ENCODE measurements at regions not wholly inside any gene's neighbourhood (a gene's known extent, or its start where the extent isn't known, plus 50 kb on each side); places are given as distances from the start of the nearest gene placed in this dataset.

DNA sequence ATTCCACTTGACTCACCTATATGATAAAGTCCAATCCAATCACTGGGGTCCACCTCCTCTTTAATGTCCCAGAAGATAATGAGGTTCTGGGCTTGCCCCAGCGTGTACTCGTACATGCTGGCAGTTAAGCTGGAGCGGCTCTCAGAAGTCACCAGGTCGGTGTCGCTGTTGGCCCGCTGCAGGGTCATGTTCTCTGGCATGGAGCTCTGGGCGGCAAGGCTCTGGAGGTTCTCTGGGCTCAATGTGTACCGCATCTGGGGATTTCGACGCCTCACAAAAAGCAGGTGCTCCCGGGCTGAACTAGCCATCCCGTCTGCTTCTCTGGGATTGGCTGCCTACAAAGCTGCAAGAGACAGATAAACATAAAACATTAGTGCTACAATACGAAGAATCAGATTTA is 206.4 kb upstream of the CCDC150 start:
- no peak for DNase-seq (ENCODE audit: extremely low spot score)
- TF ChIP-seq, protein P1, sequence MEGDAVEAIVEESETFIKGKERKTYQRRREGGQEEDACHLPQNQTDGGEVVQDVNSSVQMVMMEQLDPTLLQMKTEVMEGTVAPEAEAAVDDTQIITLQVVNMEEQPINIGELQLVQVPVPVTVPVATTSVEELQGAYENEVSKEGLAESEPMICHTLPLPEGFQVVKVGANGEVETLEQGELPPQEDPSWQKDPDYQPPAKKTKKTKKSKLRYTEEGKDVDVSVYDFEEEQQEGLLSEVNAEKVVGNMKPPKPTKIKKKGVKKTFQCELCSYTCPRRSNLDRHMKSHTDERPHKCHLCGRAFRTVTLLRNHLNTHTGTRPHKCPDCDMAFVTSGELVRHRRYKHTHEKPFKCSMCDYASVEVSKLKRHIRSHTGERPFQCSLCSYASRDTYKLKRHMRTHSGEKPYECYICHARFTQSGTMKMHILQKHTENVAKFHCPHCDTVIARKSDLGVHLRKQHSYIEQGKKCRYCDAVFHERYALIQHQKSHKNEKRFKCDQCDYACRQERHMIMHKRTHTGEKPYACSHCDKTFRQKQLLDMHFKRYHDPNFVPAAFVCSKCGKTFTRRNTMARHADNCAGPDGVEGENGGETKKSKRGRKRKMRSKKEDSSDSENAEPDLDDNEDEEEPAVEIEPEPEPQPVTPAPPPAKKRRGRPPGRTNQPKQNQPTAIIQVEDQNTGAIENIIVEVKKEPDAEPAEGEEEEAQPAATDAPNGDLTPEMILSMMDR (IDR thresholded peaks at IDR 0.05; ENCODE audit: control extremely low read depth, extremely low read depth, low read depth, missing control alignments) = no peak
- ChIA-PET POLR2A (no interaction called here), CTCF (interaction anchor here (1.0 to 5.0 kb wide), 10 partner anchors 8 to 157 kb away, joined by 3 to 36 read pairs (median 3); no protein-coding TSS in a partner anchor)

DNA sequence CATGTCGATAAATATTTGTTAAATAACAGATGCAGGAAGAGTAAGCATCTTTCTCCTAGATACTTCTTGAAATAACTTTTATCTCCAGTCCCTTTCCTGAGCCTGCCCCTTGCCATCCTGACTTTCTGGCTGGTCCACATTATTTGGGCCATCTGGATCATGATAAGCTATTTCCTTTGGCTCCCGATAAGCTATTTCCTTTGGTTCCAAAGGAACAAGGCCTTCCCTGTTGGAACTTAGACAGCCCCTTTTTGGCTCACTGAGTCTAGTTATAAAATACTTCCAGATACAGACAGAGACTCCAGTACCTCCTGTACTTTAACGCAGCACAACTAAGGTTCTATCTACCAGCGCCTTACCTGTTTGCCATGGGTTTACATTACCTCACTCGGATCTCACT is 205.3 kb upstream of the CCDC150 start:
- TF ChIP-seq, protein P1 (IDR thresholded peaks at IDR 0.05; ENCODE audit: control extremely low read depth, extremely low read depth, low read depth, missing control alignments) = no peak
- POLR2A ChIA-PET = no interaction called here
- CTCF ChIA-PET = interaction anchor here (1.2 to 5.0 kb wide), 6 partner anchors 12 to 54 kb away, joined by 3 to 36 read pairs (median 4); no protein-coding TSS in a partner anchor
- DNase-seq (ENCODE audit: extremely low spot score) = no peak

DNA sequence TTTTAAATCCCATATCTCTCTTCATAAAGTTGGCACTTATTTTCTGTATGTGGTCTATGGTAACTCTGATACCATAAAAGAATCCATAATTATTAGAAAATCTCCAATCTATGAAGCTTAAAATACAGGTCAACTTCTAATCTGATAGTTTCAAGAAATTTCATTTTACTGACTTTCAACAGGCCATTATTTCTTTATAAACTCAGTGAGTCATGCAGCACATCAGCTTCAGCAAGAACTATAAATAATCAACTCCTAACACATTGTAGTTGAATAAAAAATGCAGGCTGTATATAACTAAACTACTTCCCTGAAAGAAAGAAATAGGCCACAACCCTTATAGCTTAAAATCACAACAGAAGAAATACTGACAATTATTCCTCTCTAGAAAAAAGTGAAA is 204.3 kb upstream of the CCDC150 start:
- ChIA-PET CTCF (interaction anchor here (1.3 to 5.0 kb wide), 6 partner anchors 13 to 97 kb away, joined by 4 to 36 read pairs (median 6); no protein-coding TSS in a partner anchor), POLR2A (no interaction called here)
- TF ChIP-seq, protein P1 (IDR thresholded peaks at IDR 0.05; ENCODE audit: control extremely low read depth, extremely low read depth, low read depth, missing control alignments) = no peak
- no peak for DNase-seq (ENCODE audit: extremely low spot score)

DNA sequence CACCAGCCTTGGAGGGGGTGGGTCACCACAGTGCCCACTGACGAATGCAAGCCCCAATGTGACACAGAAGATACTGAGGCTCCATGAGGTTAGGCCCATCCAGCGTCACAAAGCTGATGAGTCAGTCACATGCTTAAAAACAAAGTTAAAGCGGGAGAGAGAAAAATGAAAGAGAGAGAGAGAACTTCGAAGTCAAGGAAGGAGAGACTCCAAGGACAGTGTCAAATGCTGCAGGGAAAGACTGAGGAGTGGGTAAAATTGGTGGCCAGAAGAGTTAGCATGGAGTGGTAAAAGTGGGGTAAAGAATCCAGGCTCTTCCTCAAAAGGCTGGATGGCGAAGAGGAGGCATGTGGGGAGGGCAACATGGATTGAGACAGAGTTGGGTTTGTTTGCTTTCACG is 201.9 kb upstream of the CCDC150 start:
- TF ChIP-seq, protein P1 (IDR thresholded peaks at IDR 0.05; ENCODE audit: control extremely low read depth, extremely low read depth, low read depth, missing control alignments) = no peak

DNA sequence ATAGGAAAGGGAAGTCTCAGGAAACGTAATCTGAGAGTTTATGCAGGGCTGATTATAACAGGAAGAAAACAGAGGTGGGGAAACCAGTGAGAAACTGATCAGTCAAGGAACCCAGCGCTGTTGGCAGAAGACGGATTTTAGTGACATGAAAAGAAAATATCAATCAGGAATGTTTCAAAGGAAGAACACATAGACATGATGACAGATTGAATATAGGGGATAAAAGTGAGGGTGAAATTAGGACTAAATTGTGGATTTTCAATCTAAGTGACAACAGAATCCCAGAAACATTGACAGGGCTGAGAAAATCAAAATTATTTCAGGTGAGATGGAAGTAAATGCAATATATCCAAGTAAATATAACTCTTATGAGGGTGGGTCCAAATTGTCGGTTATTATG is 199.8 kb upstream of the CCDC150 start:
- TF ChIP-seq, protein P1 (IDR thresholded peaks at IDR 0.05; ENCODE audit: control extremely low read depth, extremely low read depth, low read depth, missing control alignments) = no peak
- ChIA-PET POLR2A (no interaction called here), CTCF (interaction anchor here (1.0 to 2.9 kb wide), 3 partner anchors 13 to 26 kb away, joined by 3 to 29 read pairs (median 22); no protein-coding TSS in a partner anchor)
- no peak for DNase-seq (ENCODE audit: extremely low spot score)

More for the DNA sequence above, 201.9 kb upstream of the CCDC150 start:
- CTCF ChIA-PET = interaction anchor here (1.7 to 2.0 kb wide), 2 partner anchors 16 to 145 kb away, joined by 6 to 29 read pairs; no protein-coding TSS in a partner anchor
- POLR2A ChIA-PET = no interaction called here
- DNase-seq (ENCODE audit: extremely low spot score) = no peak

DNA sequence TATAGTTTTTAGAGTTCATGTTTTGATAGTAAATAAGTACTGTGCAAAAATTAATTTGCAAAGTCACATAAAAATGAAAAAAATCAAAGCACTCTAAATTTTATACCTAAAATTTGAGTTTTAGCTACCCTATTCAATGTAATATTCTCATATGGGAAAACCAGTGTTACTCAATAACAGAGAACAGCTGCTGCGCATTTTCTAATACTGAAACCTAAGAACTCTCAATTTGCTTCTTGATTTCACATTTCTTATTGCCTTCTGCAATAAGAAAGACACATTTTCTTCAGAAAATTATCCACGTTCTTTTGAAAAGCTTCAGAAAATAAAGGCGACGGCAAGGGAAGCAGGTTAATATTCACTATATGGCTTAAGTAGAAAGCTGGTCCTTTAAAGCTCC is 199.1 kb upstream of the CCDC150 start:
- TF ChIP-seq, protein P1 (IDR thresholded peaks at IDR 0.05; ENCODE audit: control extremely low read depth, extremely low read depth, low read depth, missing control alignments) = no peak
- POLR2A ChIA-PET = interaction anchor here (0.5 kb wide), 1 partner anchor 38 kb away, joined by 5 read pairs; no protein-coding TSS in a partner anchor
- DNase-seq (ENCODE audit: extremely low spot score) = no peak
- CTCF ChIA-PET = interaction anchor here (0.6 to 2.9 kb wide), 5 partner anchors 8 to 34 kb away, joined by 3 to 22 read pairs (median 5); no protein-coding TSS in a partner anchor

Data from GM10248 (cell line).